ENCODE measurements at regions not wholly inside any gene's neighbourhood (a gene's known extent, or its start where the extent isn't known, plus 50 kb on each side); places are given as distances from the start of the nearest gene placed in this dataset.

DNA sequence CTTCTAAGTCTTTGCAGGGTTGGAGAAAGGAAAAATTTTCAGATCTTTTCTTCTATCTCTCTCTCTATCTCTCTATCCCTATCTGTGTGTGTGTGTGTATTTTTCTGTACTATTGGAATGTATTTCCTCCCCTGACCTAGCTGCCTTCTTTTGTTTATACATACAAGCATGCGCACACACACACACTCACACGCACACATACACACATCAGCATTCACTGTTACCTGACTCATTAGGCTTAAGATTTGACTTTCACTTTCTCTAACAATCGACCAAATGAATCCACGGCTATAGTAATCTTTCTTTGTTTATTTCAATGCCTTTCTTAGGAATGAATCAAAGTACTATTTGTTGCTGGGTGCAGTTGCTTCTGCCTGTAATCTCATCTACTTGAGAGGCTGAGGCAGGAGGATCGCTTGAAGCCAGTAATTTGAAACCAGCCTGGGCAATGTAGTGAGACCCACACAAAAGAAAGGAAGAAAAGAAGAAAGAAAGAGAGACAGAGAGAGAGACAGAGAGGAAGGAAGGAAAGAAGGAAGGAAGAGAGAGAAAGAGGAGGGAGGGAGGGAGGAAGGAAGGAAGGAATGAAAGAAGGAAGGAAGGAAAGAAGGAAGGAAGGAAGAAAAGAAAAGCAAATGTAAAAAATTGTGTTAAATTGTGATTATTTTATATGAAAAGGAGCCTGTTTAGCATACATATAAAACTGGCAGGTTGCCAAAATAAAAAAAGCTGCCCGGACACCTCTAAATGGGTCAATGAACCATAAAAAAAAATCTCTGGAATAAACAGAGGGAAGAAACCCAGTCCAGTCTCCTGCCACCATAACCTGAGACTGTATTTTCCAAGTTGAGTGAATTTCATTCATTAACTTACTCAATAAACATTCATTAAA is 206.8 kb downstream of the ZNF326 start:
- TF ChIP-seq POLR2A (IDR thresholded peaks at IDR 0.05), result no peak
- TF ChIP-seq EP300 (IDR thresholded peaks at IDR 0.05), result no peak
- no peak for TF ChIP-seq POLR2AphosphoS5 (IDR thresholded peaks at IDR 0.05)
- TF ChIP-seq CTCF (IDR thresholded peaks at IDR 0.05), result no peak
- Histone ChIP-seq H3K36me3 (no peaks in the 10 kb centered on the region), H3K4me3 (no peak overlapping the region), H3K4me1 (no peaks in the 10 kb centered on the region), H3K9me3 (no peaks in the 10 kb centered on the region), H3K27ac (no peak overlapping the region), H3K27me3 (peaks cover 3% of the 10 kb centered on the region)
- WGBS, result 76% methylated on average over 6 of the region's 6 CpGs
- no peak for DNase-seq (ENCODE audit: low spot score in 2 of 2)

DNA sequence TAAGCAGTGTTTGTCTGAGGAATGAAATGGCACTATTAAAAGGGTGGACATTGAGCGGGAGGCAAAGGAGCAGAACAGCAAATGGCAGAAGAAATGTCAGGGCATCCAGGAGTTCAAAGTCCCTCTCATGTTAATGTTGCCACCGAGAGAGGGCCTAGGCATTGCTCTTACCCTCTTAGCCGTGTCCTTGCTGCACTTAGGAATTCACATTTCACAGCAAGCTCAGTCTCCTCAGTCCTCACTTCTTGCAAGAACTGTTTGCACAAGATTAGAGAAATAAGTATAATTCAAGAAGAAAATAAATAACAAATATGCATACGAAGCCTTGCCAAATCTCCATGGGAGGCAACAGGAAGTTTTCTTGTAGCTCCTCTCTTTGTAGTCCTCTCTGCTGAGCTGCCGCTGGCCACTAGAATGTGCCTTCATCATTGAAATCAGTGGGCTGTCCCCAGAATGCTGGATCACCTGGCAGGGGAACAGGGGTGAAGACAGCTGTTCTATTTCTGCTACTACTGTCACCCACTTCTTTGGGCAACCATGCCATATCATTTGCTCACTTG is 205.8 kb downstream of the ZNF326 start:
- no peak overlapping the region for H3K4me3 ChIP-seq
- H3K36me3 ChIP-seq, result no peaks in the 10 kb centered on the region
- WGBS, result 82% methylated on average over 5 of the region's 5 CpGs
- H3K9me3 ChIP-seq, result no peaks in the 10 kb centered on the region
- no peaks in the 10 kb centered on the region for H3K4me1 ChIP-seq
- H3K27ac ChIP-seq, result no peak overlapping the region
- DNase-seq (ENCODE audit: low spot score in 2 of 2), result no peak
- no peak for TF ChIP-seq EP300 (IDR thresholded peaks at IDR 0.05)
- no peak for TF ChIP-seq POLR2A (IDR thresholded peaks at IDR 0.05)
- no peak for TF ChIP-seq POLR2AphosphoS5 (IDR thresholded peaks at IDR 0.05)
- no peak for TF ChIP-seq CTCF (IDR thresholded peaks at IDR 0.05)
- peaks cover 3% of the 10 kb centered on the region for H3K27me3 ChIP-seq

DNA sequence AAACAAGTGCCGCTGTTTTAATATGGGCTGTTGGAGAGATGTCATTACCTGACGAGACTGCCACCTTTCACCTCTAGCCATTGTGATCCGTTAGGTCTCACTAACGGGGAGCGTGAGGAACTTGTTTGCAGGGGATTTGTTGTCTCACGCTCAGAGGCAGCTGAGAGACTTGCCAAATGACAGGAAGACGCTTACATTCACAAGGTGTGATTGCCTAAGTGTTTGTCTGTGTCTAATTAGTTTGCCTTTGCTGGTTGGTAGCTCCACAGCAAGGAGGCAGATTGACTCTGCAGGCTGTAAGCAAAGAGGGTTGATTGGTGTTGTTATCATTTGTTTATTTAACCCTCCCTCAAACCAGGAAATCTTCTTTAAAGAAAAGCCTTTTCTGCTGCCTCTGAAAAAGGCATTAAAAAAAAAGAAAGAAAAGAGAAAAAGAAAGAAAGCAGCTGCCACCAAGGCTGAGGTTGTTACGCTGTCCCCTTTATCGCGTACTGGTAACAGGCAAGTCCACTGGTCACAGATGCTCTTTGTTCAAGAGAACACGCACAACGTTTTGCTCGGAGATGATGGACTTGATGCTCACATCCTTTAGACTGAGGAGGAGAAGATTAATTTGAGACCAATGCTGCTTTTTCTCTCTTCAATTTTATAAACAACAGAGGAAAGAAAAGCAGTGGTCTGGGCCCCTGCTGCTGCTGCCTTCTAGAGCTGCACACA is 203.9 kb downstream of the ZNF326 start:
- Histone ChIP-seq H3K4me3 (no peak overlapping the region), H3K27ac (no peak overlapping the region), H3K9me3 (no peaks in the 10 kb centered on the region), H3K27me3 (peaks cover 3% of the 10 kb centered on the region), H3K36me3 (no peaks in the 10 kb centered on the region), H3K4me1 (no peaks in the 10 kb centered on the region)
- DNase-seq (ENCODE audit: low spot score in 2 of 2), result no peak
- WGBS, result 64% methylated on average over 13 of the region's 13 CpGs
- TF ChIP-seq POLR2AphosphoS5 (IDR thresholded peaks at IDR 0.05), result no peak
- TF ChIP-seq EP300 (IDR thresholded peaks at IDR 0.05), result no peak
- TF ChIP-seq CTCF (IDR thresholded peaks at IDR 0.05), result no peak

DNA sequence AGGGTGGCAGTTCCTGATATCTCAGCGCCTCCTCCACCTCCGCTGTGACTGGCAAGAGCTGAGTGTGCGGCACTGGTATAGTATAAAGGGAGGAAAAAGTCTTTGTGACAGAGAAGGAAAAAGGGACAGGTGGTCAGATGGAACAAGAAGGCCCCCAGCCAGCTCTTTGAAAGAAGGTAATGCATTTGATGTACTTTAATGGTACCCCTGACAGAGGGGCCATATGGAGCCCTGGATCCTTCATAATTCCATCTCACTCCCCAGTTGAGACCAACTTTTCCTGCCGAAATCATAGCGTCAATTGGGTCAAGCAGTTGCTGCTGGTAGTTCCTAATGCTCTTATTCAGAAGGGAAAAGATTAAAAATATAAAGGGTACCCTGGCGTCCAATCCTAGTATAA is 198.2 kb downstream of the ZNF326 start:
- Histone ChIP-seq H3K27me3 (peaks cover 3% of the 10 kb centered on the region), H3K27ac (no peak overlapping the region), H3K4me3 (no peak overlapping the region), H3K36me3 (no peaks in the 10 kb centered on the region), H3K9me3 (no peaks in the 10 kb centered on the region), H3K4me1 (no peaks in the 10 kb centered on the region)
- TF ChIP-seq CTCF (IDR thresholded peaks at IDR 0.05), result no peak
- TF ChIP-seq EP300 (IDR thresholded peaks at IDR 0.05), result no peak
- no peak for TF ChIP-seq POLR2AphosphoS5 (IDR thresholded peaks at IDR 0.05)
- TF ChIP-seq POLR2A (IDR thresholded peaks at IDR 0.05), result no peak
- 92% methylated on average over 6 of the region's 6 CpGs for WGBS
- no peak for DNase-seq (ENCODE audit: low spot score in 2 of 2)

GRCh38 chr1:90192408-90192807 is 197.5 kb downstream of the ZNF326 start:
- no peak overlapping the region for H3K27ac ChIP-seq
- H3K27me3 ChIP-seq, result no peaks in the 10 kb centered on the region
- DNase-seq (ENCODE audit: low spot score in 2 of 2), result no peak
- H3K36me3 ChIP-seq, result no peaks in the 10 kb centered on the region
- TF ChIP-seq CTCF (IDR thresholded peaks at IDR 0.05) (no peak), POLR2A (IDR thresholded peaks at IDR 0.05) (no peak), EP300 (IDR thresholded peaks at IDR 0.05) (no peak), POLR2AphosphoS5 (IDR thresholded peaks at IDR 0.05) (no peak)
- H3K4me3 ChIP-seq, result no peak overlapping the region
- H3K9me3 ChIP-seq, result no peaks in the 10 kb centered on the region
- no peaks in the 10 kb centered on the region for H3K4me1 ChIP-seq
- 93% methylated on average over 2 of the region's 2 CpGs for WGBS
